Kidney epithelial cell (primary cell): ENCODE measurements at regions not wholly inside any gene's neighbourhood (a gene's known extent, or its start where the extent isn't known, plus 50 kb on each side); places are given as distances from the start of the nearest gene placed in this dataset.

Experiments
- DNase-seq: peaks from one replicate; pipeline ENCODE4 v3.0.0-alpha.2; 2010; ENCODE audit warnings: low read depth
- H3K27me3 ChIP-seq: 2 replicates; pipeline ENCODE4 v1.6.0; 2011; ENCODE audit warnings: low read length; ENCODE audit not compliant: control insufficient read depth, insufficient read depth
- H3K36me3 ChIP-seq: 2 replicates; pipeline ENCODE4 v1.5.1; 2011; ENCODE audit warnings: low read length; ENCODE audit not compliant: control insufficient read depth, insufficient read depth
- H3K4me3 ChIP-seq: 2 replicates; pipeline ENCODE4 v1.5.1; 2011; ENCODE audit warnings: low read depth, mild to moderate bottlenecking, control low read depth, low read length
- CTCF ChIP-seq: IDR thresholded peaks from 2 replicates; pipeline ENCODE4 v1.5.1; 2011; ENCODE audit warnings: mild to moderate bottlenecking, moderate library complexity, low read length, control low read depth, inconsistent platforms; ENCODE audit not compliant: insufficient read depth, poor library complexity, severe bottlenecking

GRCh38 chr4:64520421-64520820 lies 111.2 kb upstream of the TECRL start:
- Histone ChIP-seq H3K36me3 (no peaks in the 10 kb centered on the region), H3K4me3 (no peak overlapping the region), H3K27me3 (no peaks in the 10 kb centered on the region)
- DNase-seq: no peak
- TF ChIP-seq CTCF: no peak

GRCh38 chr4:64518600-64518999 lies 109.3 kb upstream of the TECRL start:
- Histone ChIP-seq H3K27me3 (no peaks in the 10 kb centered on the region), H3K4me3 (no peak overlapping the region), H3K36me3 (no peaks in the 10 kb centered on the region)
- no peak for TF ChIP-seq CTCF
- DNase-seq: no peak

- Histone ChIP-seq H3K27me3 (no peaks in the 10 kb centered on the region), H3K4me3 (no peak overlapping the region), H3K36me3 (no peaks in the 10 kb centered on the region)
- DNase-seq: no peak
- no peak for TF ChIP-seq CTCF
Measured at GRCh38 chr4:64516176-64516575, 106.9 kb upstream of the TECRL start.

- TF ChIP-seq CTCF: no peak
- Histone ChIP-seq H3K27me3 (no peaks in the 10 kb centered on the region), H3K4me3 (no peak overlapping the region), H3K36me3 (no peaks in the 10 kb centered on the region)
- no peak for DNase-seq
Measured at GRCh38 chr4:64508089-64508488, 98.8 kb upstream of the TECRL start.

- no peak for DNase-seq
- TF ChIP-seq CTCF: no peak
Measured at GRCh38 chr4:64503945-64504675, 94.9 kb upstream of the TECRL start.

GRCh38 chr4:64503416-64503815 lies 94.2 kb upstream of the TECRL start:
- Histone ChIP-seq H3K27me3 (no peaks in the 10 kb centered on the region), H3K36me3 (no peaks in the 10 kb centered on the region), H3K4me3 (no peak overlapping the region)
- TF ChIP-seq CTCF: no peak
- DNase-seq: no peak

More at GRCh38 chr4:64503945-64504675, 94.9 kb upstream of the TECRL start:
- no peak overlapping the region for H3K4me3 ChIP-seq
- H3K27me3 ChIP-seq: no peaks in the 10 kb centered on the region
- no peaks in the 10 kb centered on the region for H3K36me3 ChIP-seq
